ENCODE measurements at regions not wholly inside any gene's neighbourhood (a gene's known extent, or its start where the extent isn't known, plus 50 kb on each side); places are given as distances from the start of the nearest gene placed in this dataset.

- no peak overlapping the region for H3K4me3 ChIP-seq
- no peak for DNase-seq
- H3K4me1 ChIP-seq, result no peaks in the 10 kb centered on the region
- no peak overlapping the region for H3K27ac ChIP-seq
- TF ChIP-seq EP300 (IDR thresholded peaks at IDR 0.05) (no peak), POLR2A (IDR thresholded peaks at IDR 0.05) (no peak), CTCF (IDR thresholded peaks at IDR 0.05) (no peak), POLR2AphosphoS5 (IDR thresholded peaks at IDR 0.05) (no peak)
- WGBS, 2 donors, result 53 to 60% methylated on average over 10 of the region's 10 CpGs
- no peaks in the 10 kb centered on the region for H3K36me3 ChIP-seq
- H3K27me3 ChIP-seq, result no peaks in the 10 kb centered on the region
- no peaks in the 10 kb centered on the region for H3K9me3 ChIP-seq
- peak in 1 of 2 donors; percentile 91 for ATAC-seq (ENCODE audit: low FRiP score in 2 of 2)
Measured at GRCh38 chr12:28130625-28131598, 59.3 kb upstream of the CCDC91 start.

- Histone ChIP-seq H3K9me3 (no peaks in the 10 kb centered on the region), H3K27me3 (no peaks in the 10 kb centered on the region), H3K4me1 (no peaks in the 10 kb centered on the region), H3K4me3 (no peak overlapping the region), H3K36me3 (no peaks in the 10 kb centered on the region), H3K27ac (no peak overlapping the region)
- DNase-seq, result no peak
- TF ChIP-seq POLR2A (IDR thresholded peaks at IDR 0.05) (no peak), EP300 (IDR thresholded peaks at IDR 0.05) (no peak)
- whole genome bisulfite sequencing, 2 donors, result 88 to 93% methylated on average over 3 of the region's 3 CpGs
- no peak for ATAC-seq (ENCODE audit: low FRiP score in 2 of 2)
Measured at GRCh38 chr12:28132398-28132797, 57.9 kb upstream of the CCDC91 start.

DNA sequence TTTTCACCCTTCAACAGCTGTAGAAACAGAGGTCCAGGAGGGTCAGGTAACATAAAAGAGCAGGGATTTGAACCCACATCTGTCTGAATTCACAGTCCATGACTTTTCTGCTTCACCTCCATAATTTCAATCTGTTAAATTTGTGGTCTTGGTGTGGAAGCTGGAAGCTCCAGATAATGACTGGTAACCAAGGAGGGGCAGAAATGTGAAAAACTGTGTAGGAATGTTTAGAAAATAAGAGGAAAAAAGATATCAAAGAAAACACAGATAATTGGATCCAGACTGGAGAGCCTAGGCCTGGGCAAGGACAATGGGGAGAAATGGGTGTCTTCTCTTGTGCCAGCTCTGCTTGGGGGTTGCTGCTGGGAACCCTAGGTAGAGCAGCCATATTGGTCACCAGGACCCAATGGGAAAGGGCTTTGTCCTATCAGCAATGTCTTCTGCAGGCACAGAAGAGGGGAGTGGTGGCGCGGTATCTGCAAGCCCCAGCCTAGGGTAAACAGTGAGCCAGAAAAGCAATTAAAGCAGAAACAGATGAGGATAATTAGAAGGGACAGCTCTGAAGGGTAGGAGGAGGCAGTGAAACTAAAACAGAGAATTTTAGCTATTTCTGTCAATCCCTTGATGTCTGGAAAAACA, 54.3 kb upstream of the CCDC91 start:
- Histone ChIP-seq H3K9me3 (no peaks in the 10 kb centered on the region), H3K4me3 (no peak overlapping the region), H3K4me1 (no peaks in the 10 kb centered on the region), H3K27me3 (no peaks in the 10 kb centered on the region), H3K36me3 (no peaks in the 10 kb centered on the region), H3K27ac (no peak overlapping the region)
- no peak for ATAC-seq (ENCODE audit: low FRiP score in 2 of 2)
- TF ChIP-seq EP300 (IDR thresholded peaks at IDR 0.05) (no peak), POLR2AphosphoS5 (IDR thresholded peaks at IDR 0.05) (no peak), POLR2A (IDR thresholded peaks at IDR 0.05) (no peak), CTCF (IDR thresholded peaks at IDR 0.05) (no peak)
- 64 to 87% methylated on average over 2 of the region's 2 CpGs for WGBS, 2 donors
- DNase-seq, result no peak

- Histone ChIP-seq H3K36me3 (no peaks in the 10 kb centered on the region), H3K4me1 (no peaks in the 10 kb centered on the region), H3K27me3 (no peaks in the 10 kb centered on the region), H3K4me3 (no peak overlapping the region), H3K9me3 (no peaks in the 10 kb centered on the region), H3K27ac (no peak overlapping the region)
- DNase-seq, result no peak
- ATAC-seq (ENCODE audit: low FRiP score in 2 of 2), result no peak
- TF ChIP-seq POLR2A (IDR thresholded peaks at IDR 0.05) (no peak), POLR2AphosphoS5 (IDR thresholded peaks at IDR 0.05) (no peak), EP300 (IDR thresholded peaks at IDR 0.05) (no peak), CTCF (IDR thresholded peaks at IDR 0.05) (no peak)
Measured at GRCh38 chr12:28137414-28137813, 52.8 kb upstream of the CCDC91 start.

DNA sequence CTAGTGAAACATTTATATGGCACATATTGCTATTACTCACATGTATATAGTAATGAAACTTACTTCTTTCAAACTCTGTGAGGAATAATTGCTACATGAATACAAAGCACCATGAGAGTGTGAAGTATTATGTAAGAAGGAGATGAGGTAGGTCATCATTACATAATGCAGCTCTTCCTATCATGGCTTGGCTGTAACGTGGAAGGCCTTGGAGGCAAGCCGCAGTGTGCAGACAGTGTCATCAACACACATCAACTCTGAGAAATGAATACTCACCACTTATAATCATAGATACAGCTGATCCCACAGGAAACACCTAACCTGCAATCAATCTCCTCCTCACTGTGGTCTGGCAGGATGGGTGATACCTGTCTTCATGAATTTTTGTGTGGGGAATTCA, 49.9 kb upstream of the CCDC91 start:
- no peak for ATAC-seq (ENCODE audit: low FRiP score in 2 of 2)
- 75 to 81% methylated on average over 2 of the region's 2 CpGs for WGBS, 2 donors

More for the DNA sequence above, 49.9 kb upstream of the CCDC91 start:
- Histone ChIP-seq H3K27me3 (no peaks in the 10 kb centered on the region), H3K9me3 (no peaks in the 10 kb centered on the region), H3K4me3 (no peak overlapping the region), H3K4me1 (no peaks in the 10 kb centered on the region), H3K27ac (no peak overlapping the region), H3K36me3 (no peaks in the 10 kb centered on the region)
- DNase-seq, result no peak
- TF ChIP-seq POLR2A (IDR thresholded peaks at IDR 0.05), result no peak
- no peak for TF ChIP-seq CTCF (IDR thresholded peaks at IDR 0.05)
- TF ChIP-seq EP300 (IDR thresholded peaks at IDR 0.05), result no peak
- TF ChIP-seq POLR2AphosphoS5 (IDR thresholded peaks at IDR 0.05), result no peak

All from upper lobe of left lung (tissue), 6 donors.